NCI-H1417 (cell line): ENCODE measurements at regions not wholly inside any gene's neighbourhood (a gene's known extent, or its start where the extent isn't known, plus 50 kb on each side); places are given as distances from the start of the nearest gene placed in this dataset.

Experiments
- DNase-seq, 3 experiments: peaks; one replicate each; lab custom pipeline; 2025; lab: John Stamatoyannopoulos, UW

DNA sequence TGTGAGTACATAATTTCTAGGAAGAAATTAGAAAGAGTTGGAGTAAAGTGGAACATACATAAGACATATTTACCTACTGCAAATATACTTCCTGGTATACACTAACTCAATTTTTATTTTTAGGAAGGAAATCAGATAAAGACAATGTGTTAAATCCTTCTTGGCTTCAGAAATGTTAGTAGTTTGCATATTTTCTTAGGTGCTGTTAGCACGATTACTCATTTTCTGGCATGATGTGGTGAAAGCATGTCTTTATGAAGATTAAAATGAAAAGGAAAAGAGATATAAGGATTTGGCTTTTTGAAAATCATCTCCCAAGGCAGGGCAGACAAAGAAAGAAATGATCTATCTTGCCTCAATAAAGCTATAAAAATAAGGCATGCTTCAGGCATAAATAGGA, 287.6 kb upstream of the E2F7 start:
- no peak for DNase-seq

DNA sequence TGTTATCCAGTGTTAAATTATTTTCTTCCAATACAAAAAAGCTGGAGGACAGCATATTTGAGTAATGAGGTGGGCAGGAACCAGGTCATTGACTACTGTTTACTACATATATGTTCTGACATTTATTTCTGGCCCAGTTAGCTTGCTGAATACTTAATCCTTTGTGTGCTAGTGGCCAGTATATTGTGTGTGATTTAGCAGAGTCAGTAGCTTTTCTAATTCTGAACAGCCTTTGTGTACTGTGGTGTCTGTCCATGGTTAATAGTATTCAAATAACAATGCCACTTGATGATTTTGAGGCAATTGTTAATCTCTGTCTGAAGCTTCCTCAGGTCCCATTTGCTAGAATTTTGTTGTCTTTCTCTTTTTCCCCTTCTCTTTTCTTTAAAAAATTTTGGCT, 286.5 kb upstream of the E2F7 start:
- no peak for DNase-seq

DNA sequence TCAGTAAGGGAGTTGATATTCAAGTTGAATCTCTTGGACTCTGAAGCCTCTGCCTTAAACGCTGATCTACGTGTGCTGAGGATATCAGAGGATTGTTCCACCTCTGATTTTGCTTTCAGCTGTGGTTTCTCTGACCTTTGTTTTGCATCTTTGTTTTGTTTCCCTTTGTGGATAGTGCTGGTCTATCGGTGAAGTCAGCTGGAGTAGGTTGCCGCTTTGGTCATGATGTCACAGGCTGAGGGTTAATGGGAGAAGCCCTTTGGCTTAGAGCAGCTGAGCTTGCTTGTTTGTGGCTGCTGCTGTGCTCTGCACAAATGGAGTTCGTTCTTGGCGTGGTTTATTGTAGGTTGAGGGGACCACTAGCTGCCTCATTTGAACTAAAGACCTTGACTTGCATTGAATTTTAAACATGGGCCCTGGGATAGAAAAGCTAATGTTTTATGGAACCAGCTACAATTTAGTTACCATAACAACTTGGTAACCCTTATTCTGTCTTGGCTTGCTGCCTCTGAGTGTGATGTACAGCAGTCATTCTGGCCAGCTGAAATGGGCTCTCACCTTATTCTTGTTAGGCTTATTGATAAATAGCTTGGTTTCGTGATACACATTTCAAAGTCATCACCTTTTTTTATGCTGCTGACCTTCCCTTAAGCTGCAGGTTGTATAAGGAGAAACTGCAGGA, 284.5 kb upstream of the E2F7 start:
- peak in 2 of 3 experiments; percentile 41 to 57 for DNase-seq

DNA sequence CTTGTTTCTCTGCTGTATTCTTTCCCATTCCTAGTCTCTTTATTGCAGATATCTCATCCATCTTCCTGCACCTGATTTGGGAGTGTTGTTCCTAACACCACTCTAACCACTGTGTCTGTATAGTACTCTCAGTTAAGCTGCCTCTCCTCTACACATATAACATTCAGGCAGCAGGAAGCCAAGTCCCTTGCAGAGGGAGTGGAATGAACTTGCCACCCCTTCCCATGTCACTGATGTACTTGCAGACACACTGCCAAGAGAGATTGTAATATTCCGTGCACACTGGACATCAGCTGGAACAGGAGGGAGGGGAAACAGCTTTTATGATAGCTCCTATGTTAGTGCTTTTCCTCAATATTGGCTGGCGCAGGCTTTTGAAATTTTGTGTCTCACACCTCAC, 281.6 kb upstream of the E2F7 start:
- DNase-seq, result no peak

DNA sequence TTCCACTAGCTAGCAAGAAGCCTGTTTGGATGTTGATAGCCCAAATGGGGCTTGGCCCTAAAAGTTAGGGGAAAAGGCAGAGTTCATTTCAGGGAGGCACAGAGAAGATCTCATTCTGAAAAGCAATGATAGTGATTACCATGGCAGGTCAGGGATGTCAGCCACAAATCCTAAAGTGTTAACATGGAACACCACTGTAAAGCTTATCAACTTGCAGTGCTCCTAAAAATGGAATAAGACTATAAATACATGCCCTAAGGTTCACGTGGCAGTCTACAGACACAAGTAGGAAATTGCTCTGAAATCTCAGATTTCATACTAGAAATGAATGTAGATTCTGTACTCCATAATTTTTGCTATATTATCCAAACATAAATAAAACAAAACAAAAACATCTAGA, 280.0 kb upstream of the E2F7 start:
- DNase-seq, result no peak

DNA sequence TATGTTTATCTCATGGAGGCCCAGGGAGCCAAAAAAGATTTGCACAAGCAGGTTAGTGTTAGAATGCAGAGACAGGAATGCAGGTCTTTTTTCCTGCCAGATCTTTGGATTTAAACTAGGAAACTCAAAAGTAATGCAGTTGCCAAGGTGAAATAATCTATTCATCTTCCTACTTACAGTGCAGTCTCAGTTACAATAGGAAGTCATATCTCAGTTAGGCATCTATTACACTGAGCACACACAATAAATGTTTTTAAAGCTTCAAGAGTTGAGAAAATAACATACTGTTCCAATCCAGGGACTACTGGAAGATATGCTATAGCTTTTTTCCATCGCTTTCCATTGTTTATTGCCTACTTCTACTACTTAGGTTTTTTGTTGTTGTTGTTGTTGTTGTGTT, 279.3 kb upstream of the E2F7 start:
- DNase-seq, result no peak

GRCh38 chr12:77343291-77343690, 277.9 kb upstream of the E2F7 start:
- DNase-seq, result no peak

GRCh38 chr12:77342253-77342652, 276.9 kb upstream of the E2F7 start:
- DNase-seq, result no peak

DNA sequence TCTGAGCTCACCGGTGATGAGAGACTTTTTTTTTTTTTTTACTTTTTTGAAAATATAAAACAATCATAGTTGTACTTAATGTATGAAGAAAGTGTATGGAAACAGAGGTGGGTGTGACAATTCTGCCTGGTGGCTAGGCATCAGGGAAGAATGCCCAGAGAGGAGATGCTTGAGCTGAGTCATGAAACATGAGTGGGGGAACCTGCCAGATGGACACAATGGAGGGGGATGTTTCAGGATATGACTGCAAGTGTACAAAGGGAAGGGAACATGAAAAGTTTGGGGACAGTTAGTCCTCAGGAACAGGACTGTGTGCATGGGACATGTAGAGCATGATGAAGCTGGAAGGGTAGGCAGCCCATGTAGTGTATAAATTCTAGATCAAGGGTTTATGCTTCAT, 274.2 kb upstream of the E2F7 start:
- DNase-seq, result no peak

DNA sequence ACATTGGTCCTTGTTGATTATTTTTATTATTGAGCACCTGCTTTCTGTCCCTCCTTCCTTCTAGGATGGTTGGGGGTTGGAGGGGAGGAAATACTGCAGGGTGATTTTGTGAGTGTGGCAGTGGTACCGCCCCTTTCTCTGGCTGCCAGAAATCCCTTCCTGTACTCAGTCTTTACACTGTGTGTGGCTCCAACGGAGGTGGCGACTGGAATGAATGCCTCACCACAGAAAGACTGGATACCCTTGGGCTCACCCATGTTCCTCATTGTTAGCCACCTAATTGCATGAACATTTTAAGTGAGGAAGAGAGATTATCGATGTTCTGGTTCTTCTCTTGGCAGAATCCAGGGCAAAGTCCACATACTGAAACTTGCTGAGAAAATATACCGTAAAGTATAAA, 272.0 kb upstream of the E2F7 start:
- DNase-seq, result peak in 2 of 3 experiments; percentile 6 to 52

DNA sequence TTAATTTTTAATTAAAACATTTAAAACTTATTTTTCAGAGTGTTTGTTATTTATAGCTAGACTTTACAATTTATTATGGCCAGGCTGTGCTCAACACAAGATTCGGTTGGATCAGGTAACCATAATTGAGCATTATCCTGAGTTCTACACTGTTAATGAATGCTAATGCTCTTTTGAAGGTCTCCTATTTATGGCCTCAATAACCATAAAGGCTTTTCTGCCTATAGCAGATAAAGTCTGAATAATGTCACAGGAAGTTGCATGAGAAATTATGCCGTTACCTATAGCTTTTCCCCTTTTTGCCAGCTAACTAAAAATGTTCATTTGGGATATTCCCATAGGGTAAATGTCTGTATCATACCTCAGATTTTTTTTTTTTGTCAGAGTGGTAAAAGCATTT, 269.4 kb upstream of the E2F7 start:
- no peak for DNase-seq

- DNase-seq, result no peak
Measured at GRCh38 chr12:77328326-77328725, 263.0 kb upstream of the E2F7 start.

DNA sequence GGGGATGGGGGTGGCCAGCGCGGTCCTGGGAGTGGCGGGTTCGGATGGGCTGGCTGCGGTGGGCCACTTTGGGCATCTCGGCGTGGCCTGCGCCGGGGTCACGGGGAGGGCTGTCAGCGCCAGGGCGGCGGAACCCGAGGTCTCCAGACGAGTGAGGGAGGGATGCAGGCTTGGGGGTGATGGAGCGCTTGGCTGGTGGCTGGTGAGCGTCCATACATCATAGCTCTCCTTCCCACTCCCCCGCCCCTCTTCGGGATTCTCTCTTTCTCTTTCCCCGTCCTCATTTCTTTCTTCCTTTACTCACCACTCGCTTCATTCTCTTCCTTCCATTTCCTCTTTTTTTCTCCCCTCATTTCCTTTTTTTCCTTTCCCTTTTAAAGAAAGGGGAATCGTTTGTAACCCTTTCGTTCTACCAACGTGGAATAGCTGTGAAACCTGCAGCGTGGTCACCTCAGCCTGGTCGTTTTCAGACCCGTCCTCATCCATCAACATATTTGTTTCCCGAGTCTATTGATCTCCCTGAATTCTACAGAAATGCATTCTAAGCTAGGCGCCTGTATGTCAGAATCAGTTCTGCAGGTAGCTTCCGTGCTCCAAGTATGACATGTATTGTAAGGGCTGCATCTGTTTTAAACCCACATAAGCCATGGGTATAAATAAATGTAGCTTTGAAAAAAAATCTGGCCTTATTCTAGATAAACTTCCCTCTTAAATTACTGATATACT, 260.3 kb upstream of the E2F7 start:
- peak in 2 of 3 experiments; percentile 49 to 51 for DNase-seq

- peak; percentile 89 to 91 (median 89) for DNase-seq
Measured at GRCh38 chr12:77324763-77325468, 259.5 kb upstream of the E2F7 start.

DNA sequence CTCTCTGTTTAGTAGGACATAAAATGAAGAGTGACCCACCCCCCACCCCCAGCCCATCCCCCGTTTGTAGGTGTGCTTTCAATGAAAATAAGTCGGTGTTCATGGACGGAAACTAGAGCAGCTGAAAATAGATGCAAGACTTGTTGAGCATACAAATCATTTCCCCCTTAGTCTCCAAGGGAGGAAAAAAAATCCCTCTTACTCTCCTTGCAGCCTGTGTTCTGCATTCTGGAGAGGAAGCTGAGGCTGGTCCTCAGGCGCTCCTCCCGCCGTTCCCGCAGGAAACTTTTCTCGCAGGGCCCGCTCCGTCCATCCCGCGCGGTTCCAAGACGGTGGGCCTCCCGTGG, 259.0 kb upstream of the E2F7 start:
- no peak for DNase-seq

DNA sequence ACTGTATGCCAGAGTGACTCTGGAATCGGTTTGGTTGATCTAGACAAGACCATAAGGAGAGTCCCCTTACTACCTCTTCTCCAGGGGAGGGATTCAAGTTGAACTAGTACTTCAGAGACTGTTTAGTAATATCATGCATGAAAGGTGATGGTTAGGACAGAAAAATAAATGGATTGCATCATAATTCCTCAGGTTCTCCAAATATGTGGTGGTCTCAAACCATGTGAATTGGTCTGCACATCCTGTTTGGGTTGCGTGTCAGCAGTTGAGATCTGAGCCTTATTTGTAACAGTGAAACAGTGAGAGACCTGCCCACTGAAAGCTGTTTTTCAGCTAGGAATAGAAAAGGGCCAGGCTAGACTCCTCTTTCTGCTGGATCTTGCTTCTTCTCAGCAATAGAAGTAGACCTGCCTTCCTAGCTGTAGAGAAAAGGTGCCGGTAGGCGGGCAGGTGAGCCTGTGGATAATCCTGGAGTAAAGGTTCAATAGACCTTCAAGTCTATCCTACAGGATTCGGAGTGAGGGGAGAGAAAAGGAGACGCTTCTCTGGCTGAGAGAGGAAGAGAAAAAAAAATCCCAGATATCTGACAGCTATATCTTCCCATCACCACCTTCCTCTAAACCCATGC, 258.5 kb upstream of the E2F7 start:
- peak in 1 of 3 experiments; percentile 48 for DNase-seq

DNA sequence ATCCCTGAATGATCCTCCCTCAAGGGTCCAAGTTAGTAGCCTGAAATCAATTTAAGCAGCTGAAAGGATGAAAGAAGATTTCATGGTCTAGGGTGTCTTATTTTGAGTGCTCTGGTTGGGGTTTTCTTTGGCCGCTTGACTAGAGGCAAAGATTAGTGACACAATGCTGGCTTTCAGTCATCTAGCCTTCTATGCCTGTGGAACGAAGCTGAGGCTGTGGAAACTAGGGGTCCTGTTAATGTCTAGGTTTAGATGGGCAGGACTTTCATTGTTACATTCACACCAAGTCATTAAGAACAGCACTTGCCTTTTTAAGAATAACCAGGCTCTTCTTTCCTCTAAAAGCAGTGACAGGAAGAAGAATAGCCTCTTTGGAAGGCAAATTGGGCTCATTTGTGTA, 253.8 kb upstream of the E2F7 start:
- no peak for DNase-seq

GRCh38 chr12:77315407-77315806, 250.0 kb upstream of the E2F7 start:
- DNase-seq, result no peak

- DNase-seq, result peak in 2 of 3 experiments; percentile 44 to 74
Measured at GRCh38 chr12:77314378-77315052, 249.1 kb upstream of the E2F7 start.

- DNase-seq, result no peak
Measured at GRCh38 chr12:77308056-77308455, 242.7 kb upstream of the E2F7 start.

DNA sequence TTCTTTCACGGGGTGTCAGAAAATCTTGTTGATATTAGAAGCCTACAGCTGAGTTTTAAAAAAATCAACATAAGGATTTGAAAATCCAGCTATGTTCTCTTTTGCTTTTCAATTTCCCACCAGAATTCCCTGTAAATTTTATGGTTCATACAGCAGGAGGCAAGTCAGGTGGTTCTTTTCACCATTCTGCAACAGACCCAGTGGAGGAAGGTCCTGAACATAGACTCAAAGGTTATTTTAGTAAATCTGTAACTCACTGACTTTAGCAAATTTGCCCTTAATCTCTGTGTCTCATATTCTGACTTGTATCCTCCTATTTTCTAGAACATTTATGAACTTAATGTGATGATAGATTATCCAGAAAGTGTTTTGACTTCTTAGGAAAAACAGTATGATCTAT, 235.4 kb upstream of the E2F7 start:
- DNase-seq, result no peak
